ENCODE measurements at regions not wholly inside any gene's neighbourhood (a gene's known extent, or its start where the extent isn't known, plus 50 kb on each side); places are given as distances from the start of the nearest gene placed in this dataset.
"Not testable (repeated sequence)": the region's sequence is repeated elsewhere in the genome, so short reads cannot be mapped to it uniquely, and the experiment has no call there.

- Mint-ChIP-seq H3K27me3 (ENCODE audit: low read depth) (no peaks in the 10 kb centered on the region), H3K4me3 (no peak overlapping the region), H3K9me3 (peaks cover 15% of the 10 kb centered on the region), H3K4me1 (ENCODE audit: low read depth) (no peaks in the 10 kb centered on the region), H3K36me3 (ENCODE audit: insufficient read depth) (no peaks in the 10 kb centered on the region)
- DNase-seq, result no peak
- no peak for ATAC-seq
These were observed 953.9 kb upstream of the HS3ST1 start for GRCh38 chr4:12382567-12382966.

DNA sequence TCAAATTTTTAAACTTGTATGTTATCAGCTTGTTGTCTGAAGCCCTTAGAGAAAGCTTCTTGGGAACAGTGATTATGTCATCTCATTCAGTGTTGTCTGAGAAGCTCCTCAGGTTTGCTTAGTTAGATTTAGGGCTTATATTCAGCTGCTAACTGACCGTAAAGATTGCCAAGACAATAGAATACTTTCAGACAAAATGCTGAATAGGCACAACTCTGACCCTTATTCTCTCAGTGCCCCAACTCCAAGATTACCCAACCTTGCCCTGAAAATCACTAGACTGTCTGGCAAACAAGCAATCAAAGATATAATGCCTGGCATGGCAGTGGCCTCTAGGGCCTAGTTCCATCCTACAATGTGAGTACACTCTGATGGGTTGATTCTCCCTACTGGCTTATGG is 950.5 kb upstream of the HS3ST1 start:
- H3K9me3 Mint-ChIP-seq, result peaks cover 18% of the 10 kb centered on the region
- H3K4me3 Mint-ChIP-seq, result no peak overlapping the region
- no peak for ATAC-seq
- DNase-seq, result no peak
- no peaks in the 10 kb centered on the region for H3K36me3 Mint-ChIP-seq (ENCODE audit: insufficient read depth)
- no peaks in the 10 kb centered on the region for H3K4me1 Mint-ChIP-seq (ENCODE audit: low read depth)
- H3K27me3 Mint-ChIP-seq (ENCODE audit: low read depth), result no peaks in the 10 kb centered on the region

GRCh38 chr4:12375805-12376204 is 947.1 kb upstream of the HS3ST1 start:
- DNase-seq (no peak), ATAC-seq (no peak)
- H3K27me3 Mint-ChIP-seq (ENCODE audit: low read depth), result no peaks in the 10 kb centered on the region
- H3K4me1 Mint-ChIP-seq (ENCODE audit: low read depth), result no peaks in the 10 kb centered on the region
- peaks cover 14% of the 10 kb centered on the region for H3K9me3 Mint-ChIP-seq
- H3K36me3 Mint-ChIP-seq (ENCODE audit: insufficient read depth), result no peaks in the 10 kb centered on the region
- H3K4me3 Mint-ChIP-seq, result no peak overlapping the region

- ATAC-seq; H3K36me3 Mint-ChIP-seq (ENCODE audit: insufficient read depth); H3K27me3 Mint-ChIP-seq (ENCODE audit: low read depth); H3K4me1 Mint-ChIP-seq (ENCODE audit: low read depth); DNase-seq; H3K9me3 Mint-ChIP-seq; H3K4me3 Mint-ChIP-seq: not testable (repeated sequence)
These were observed 937.2 kb upstream of the HS3ST1 start for GRCh38 chr4:12365869-12366268.

DNA sequence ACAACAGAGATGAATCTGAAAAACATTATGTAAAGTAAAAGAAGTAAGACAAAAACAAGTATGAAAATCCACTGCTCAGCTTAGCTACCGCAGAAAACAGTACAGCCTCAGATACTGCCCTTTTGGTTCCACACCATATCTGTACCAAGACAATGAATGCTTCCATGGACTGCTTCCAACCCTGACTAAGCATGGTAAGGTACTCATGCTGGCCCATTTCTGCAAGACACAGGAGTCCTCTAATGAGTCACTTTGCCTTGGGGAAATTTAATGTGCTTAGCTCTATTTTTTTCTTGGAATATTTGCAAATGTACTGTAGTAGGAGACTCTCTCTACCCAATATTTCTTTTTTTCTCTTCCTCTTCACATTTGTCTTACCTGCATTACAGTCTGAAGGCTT is 931.7 kb upstream of the HS3ST1 start:
- ATAC-seq (no peak), DNase-seq (no peak)
- peaks cover 12% of the 10 kb centered on the region for H3K9me3 Mint-ChIP-seq
- H3K36me3 Mint-ChIP-seq (ENCODE audit: insufficient read depth), result no peaks in the 10 kb centered on the region
- H3K4me3 Mint-ChIP-seq, result no peak overlapping the region
- no peaks in the 10 kb centered on the region for H3K4me1 Mint-ChIP-seq (ENCODE audit: low read depth)
- H3K27me3 Mint-ChIP-seq (ENCODE audit: low read depth), result no peaks in the 10 kb centered on the region

DNA sequence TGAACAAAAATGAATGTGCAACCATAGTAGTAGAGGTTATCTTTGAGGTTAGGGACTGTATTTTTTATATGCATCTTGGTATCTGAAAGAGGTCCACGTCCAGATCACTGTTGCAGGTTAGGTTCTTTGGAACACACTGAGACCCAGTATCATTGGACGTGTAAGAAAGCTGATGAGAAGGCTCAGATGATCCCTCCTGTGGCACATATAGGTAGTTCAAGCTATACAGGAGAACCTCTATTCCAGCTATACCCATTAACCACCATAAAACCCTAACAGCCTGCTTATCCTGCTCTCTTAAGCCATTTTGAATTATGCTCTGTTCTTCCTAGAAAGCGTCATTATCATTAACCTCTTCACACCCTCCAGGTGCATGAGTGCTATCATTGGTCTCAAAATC is 930.7 kb upstream of the HS3ST1 start:
- no peak overlapping the region for H3K4me3 Mint-ChIP-seq
- no peaks in the 10 kb centered on the region for H3K4me1 Mint-ChIP-seq (ENCODE audit: low read depth)
- peaks cover 12% of the 10 kb centered on the region for H3K9me3 Mint-ChIP-seq
- H3K36me3 Mint-ChIP-seq (ENCODE audit: insufficient read depth), result no peaks in the 10 kb centered on the region
- no peak for DNase-seq
- no peaks in the 10 kb centered on the region for H3K27me3 Mint-ChIP-seq (ENCODE audit: low read depth)
- ATAC-seq, result no peak

DNA sequence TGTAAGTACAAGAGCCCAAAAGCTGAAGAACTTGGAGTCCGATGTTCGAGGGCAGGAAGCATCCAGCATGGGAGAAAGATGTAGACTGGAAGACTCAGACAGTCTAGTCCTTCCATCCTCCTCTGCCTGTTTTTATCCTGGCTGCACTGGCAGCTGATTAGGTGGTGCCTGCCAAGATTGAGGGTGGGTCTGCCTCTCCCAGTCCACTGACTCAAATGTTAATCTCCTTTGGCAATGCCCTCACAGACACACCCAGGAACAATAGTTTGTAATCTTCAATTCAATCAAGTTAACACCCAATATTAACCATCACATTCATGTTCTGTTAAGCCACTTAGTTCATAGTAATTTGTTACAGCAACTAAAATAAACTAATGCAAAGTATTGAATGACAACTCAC is 904.4 kb upstream of the HS3ST1 start:
- not testable (repeated sequence) for H3K36me3 Mint-ChIP-seq (ENCODE audit: insufficient read depth); ATAC-seq; H3K4me1 Mint-ChIP-seq (ENCODE audit: low read depth)

GRCh38 chr4:12324965-12325364 is 896.3 kb upstream of the HS3ST1 start:
- Mint-ChIP-seq H3K4me1 (ENCODE audit: low read depth) (no peaks in the 10 kb centered on the region), H3K9me3 (peaks cover 6% of the 10 kb centered on the region), H3K4me3 (no peak overlapping the region), H3K27me3 (ENCODE audit: low read depth) (no peaks in the 10 kb centered on the region), H3K36me3 (ENCODE audit: insufficient read depth) (no peaks in the 10 kb centered on the region)
- ATAC-seq (no peak), DNase-seq (no peak)

More for the DNA sequence above, 904.4 kb upstream of the HS3ST1 start:
- H3K27me3 Mint-ChIP-seq (ENCODE audit: low read depth); H3K4me3 Mint-ChIP-seq; DNase-seq; H3K9me3 Mint-ChIP-seq: not testable (repeated sequence)

DNA sequence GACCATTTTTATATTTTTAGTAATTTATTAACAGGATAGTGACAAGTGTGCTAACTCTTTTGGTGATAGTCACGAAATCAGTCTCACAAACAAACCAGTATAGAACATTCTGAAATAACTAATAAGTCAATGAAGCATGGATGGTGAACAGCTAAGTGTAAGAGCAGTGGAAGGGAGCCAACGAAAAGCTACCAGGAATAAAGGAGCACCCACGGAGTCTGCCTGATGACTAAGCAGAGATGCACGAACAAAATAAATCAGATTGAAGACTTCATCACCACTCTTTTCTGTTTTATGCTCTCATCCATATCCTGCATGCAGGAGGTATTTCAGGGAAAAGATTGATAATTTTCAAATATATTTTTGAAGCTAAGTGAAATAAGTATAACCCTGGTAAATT is 891.1 kb upstream of the HS3ST1 start:
- no peaks in the 10 kb centered on the region for H3K4me1 Mint-ChIP-seq (ENCODE audit: low read depth)
- H3K9me3 Mint-ChIP-seq, result peaks cover 8% of the 10 kb centered on the region
- no peak for ATAC-seq
- H3K27me3 Mint-ChIP-seq (ENCODE audit: low read depth), result no peaks in the 10 kb centered on the region
- no peak overlapping the region for H3K4me3 Mint-ChIP-seq
- no peak for DNase-seq
- no peaks in the 10 kb centered on the region for H3K36me3 Mint-ChIP-seq (ENCODE audit: insufficient read depth)

DNA sequence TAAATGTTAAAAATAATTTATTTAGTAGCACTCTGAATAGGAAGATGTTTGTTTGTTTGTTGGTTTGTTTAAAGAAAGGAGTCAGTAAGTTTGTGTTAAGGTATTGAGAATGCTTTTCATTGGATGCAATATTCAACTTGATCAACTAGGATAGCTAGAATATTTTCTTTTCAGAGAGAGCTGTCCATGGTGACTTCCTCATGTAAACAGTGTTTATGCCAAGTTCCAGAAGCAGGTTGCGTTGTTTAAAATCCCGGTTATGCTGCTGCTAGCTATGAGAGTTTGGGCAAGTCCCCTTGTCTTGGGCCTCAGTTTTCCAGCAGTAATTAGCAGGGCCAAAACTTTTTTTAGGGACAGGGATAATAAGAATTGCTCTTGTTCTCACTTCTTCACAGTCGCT is 876.2 kb upstream of the HS3ST1 start:
- ATAC-seq (no peak), DNase-seq (no peak)
- no peaks in the 10 kb centered on the region for H3K4me1 Mint-ChIP-seq (ENCODE audit: low read depth)
- peaks cover 5% of the 10 kb centered on the region for H3K9me3 Mint-ChIP-seq
- no peaks in the 10 kb centered on the region for H3K36me3 Mint-ChIP-seq (ENCODE audit: insufficient read depth)
- no peaks in the 10 kb centered on the region for H3K27me3 Mint-ChIP-seq (ENCODE audit: low read depth)
- H3K4me3 Mint-ChIP-seq, result no peak overlapping the region

DNA sequence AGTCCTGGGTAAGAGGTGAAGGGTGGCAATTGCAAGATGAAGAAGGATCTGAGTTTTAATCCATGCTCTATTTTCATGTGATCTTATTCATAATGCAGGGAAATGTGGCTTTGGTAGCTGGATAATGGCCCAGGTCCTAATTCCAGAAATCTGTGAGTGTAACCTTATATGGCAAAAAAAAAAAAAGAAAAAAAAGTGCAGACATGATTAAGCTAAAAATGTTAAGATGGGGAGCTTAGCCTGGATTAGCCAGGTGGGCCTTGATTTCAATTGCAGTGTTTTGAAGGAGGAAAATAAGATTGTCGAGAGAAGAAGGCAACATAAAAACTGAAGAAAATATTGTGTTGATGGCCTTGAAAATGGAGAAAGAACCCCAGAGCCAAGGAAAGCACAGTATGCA is 867.7 kb upstream of the HS3ST1 start:
- ATAC-seq, result no peak
- Mint-ChIP-seq H3K4me3 (no peak overlapping the region), H3K27me3 (ENCODE audit: low read depth) (no peaks in the 10 kb centered on the region)

DNA sequence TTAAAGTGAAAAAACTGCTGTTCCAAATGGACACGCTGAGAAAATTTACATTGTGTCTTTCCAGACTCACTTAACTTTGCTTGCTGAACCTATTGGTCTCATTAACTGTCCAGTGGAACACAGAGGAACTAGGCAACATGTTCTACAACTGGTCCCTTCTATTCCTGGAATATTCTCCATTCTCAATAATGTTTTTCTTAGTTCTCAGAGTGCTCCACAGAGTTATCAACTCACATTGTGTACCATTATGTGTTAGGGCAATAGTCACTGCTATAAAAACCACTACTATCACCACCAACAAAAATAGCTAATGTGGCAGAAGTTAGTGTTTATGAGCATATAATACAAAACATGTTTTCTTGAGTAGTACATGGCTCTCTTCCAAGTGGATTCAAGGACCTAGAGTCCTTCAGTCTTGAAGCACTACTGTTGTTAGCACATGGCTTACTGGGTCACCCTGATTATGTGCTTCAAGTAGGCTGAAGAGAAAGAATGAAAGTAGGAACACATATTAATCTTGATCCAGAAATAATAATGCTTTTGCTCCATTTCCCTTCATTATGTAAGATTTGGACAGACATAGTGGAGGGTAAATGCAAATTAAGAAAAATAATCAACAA is 865.3 kb upstream of the HS3ST1 start:
- ATAC-seq, result no peak
- Mint-ChIP-seq H3K9me3 (peaks cover 11% of the 10 kb centered on the region), H3K4me3 (no peak overlapping the region), H3K36me3 (ENCODE audit: insufficient read depth) (no peaks in the 10 kb centered on the region), H3K4me1 (ENCODE audit: low read depth) (no peaks in the 10 kb centered on the region), H3K27me3 (ENCODE audit: low read depth) (no peaks in the 10 kb centered on the region)
- DNase-seq, result no peak

More for the DNA sequence above, 867.7 kb upstream of the HS3ST1 start:
- peaks cover 16% of the 10 kb centered on the region for H3K9me3 Mint-ChIP-seq
- no peak for DNase-seq
- H3K4me1 Mint-ChIP-seq (ENCODE audit: low read depth), result no peaks in the 10 kb centered on the region
- no peaks in the 10 kb centered on the region for H3K36me3 Mint-ChIP-seq (ENCODE audit: insufficient read depth)

DNA sequence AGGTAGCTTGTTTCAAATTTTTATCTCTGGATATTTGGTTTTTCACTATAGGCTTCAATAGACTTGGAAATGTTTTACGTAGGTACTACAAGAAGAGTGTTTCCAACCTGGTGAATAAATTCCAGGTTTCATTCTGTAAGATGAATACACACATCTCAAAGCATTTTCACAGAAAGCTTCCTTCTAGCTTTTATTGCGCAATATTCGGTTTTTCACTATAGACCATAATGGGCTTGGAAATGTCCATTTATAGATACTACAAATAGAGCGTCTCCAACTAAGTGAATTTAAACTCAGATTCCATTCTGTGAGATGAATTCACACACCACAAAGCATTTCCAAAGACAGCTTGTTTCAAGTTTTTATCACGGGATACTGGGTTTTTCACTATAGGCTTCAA is 857.7 kb upstream of the HS3ST1 start:
- no peak for DNase-seq
- Mint-ChIP-seq H3K4me1 (ENCODE audit: low read depth) (no peaks in the 10 kb centered on the region), H3K9me3 (peaks cover 11% of the 10 kb centered on the region), H3K27me3 (ENCODE audit: low read depth) (no peaks in the 10 kb centered on the region), H3K36me3 (ENCODE audit: insufficient read depth) (no peaks in the 10 kb centered on the region), H3K4me3 (no peak overlapping the region)
- ATAC-seq, result no peak

- no peak for ATAC-seq
- Mint-ChIP-seq H3K36me3 (ENCODE audit: insufficient read depth) (no peaks in the 10 kb centered on the region), H3K9me3 (peaks cover 7% of the 10 kb centered on the region)
These were observed 841.9 kb upstream of the HS3ST1 start for GRCh38 chr4:12270546-12270945.

DNA sequence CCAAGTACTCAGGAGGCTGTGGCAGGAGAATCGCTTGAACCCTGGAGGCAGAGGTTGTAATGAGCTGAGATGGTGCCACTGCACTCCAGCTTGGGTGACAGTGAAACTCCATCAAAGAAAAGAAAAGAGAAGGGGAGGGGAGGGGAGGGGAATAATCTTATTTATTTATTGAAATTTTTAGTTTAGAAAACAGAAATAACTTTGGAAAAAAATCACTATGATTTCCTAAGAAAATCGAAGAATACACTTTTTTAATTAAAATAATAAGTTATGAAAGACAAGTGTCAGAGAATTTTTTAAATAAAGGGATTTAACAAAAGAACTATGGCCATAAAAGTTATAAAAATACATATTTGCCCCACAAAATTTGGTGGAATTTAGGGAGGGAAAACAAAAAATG is 836.9 kb upstream of the HS3ST1 start:
- no peaks in the 10 kb centered on the region for H3K4me1 Mint-ChIP-seq (ENCODE audit: low read depth)
- ATAC-seq, result no peak
- H3K4me3 Mint-ChIP-seq, result no peak overlapping the region
- no peaks in the 10 kb centered on the region for H3K36me3 Mint-ChIP-seq (ENCODE audit: insufficient read depth)
- no peak for DNase-seq
- H3K27me3 Mint-ChIP-seq (ENCODE audit: low read depth), result no peaks in the 10 kb centered on the region
- H3K9me3 Mint-ChIP-seq, result peaks cover 11% of the 10 kb centered on the region

More at GRCh38 chr4:12270546-12270945, 841.9 kb upstream of the HS3ST1 start:
- Mint-ChIP-seq H3K4me1 (ENCODE audit: low read depth) (no peaks in the 10 kb centered on the region), H3K27me3 (ENCODE audit: low read depth) (no peaks in the 10 kb centered on the region), H3K4me3 (no peak overlapping the region)
- no peak for DNase-seq

DNA sequence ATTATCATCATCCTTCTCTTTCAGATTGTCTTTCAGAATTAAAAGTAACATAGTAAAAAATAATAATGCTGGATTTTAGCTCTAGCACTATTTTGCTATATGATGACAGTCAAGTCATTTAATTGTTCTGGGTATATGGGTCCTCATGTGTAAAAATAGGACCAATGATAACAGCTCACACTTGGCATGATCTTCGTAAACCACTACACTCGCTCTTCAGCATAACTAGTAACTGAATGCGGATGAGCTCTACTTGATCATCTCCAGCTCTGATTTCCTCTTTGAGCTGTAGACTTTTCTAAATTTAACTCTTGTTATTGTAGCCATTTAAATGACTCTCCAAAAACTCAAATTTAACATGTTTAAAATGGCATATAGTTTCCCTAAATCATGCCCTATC is 831.8 kb upstream of the HS3ST1 start:
- DNase-seq, result no peak
- Mint-ChIP-seq H3K4me1 (ENCODE audit: low read depth) (no peaks in the 10 kb centered on the region), H3K27me3 (ENCODE audit: low read depth) (no peaks in the 10 kb centered on the region), H3K36me3 (ENCODE audit: insufficient read depth) (no peaks in the 10 kb centered on the region), H3K9me3 (peaks cover 14% of the 10 kb centered on the region), H3K4me3 (no peak overlapping the region)
- no peak for ATAC-seq
